ENCODE measurements at regions not wholly inside any gene's neighbourhood (a gene's known extent, or its start where the extent isn't known, plus 50 kb on each side); places are given as distances from the start of the nearest gene placed in this dataset.

- no peaks in the 10 kb centered on the region for H3K36me3 Mint-ChIP-seq (ENCODE audit: low read depth)
- H3K9me3 Mint-ChIP-seq: no peaks in the 10 kb centered on the region
- no peak overlapping the region for H3K4me3 Mint-ChIP-seq (ENCODE audit: low read depth)
- no peaks in the 10 kb centered on the region for H3K4me1 Mint-ChIP-seq (ENCODE audit: low read depth)
- H3K27ac Mint-ChIP-seq: no peak overlapping the region
- no peaks in the 10 kb centered on the region for H3K27me3 Mint-ChIP-seq (ENCODE audit: low read depth)
- DNase-seq (ENCODE audit: low spot score): no peak
- intact Hi-C loops (cut with micrococcal nuclease): no loop called here
Observed at GRCh38 chr1:83017276-83017675, 981.7 kb downstream of the TTLL7 start.

- Mint-ChIP-seq H3K36me3 (ENCODE audit: low read depth) (no peaks in the 10 kb centered on the region), H3K27ac (no peak overlapping the region), H3K27me3 (ENCODE audit: low read depth) (no peaks in the 10 kb centered on the region), H3K9me3 (no peaks in the 10 kb centered on the region), H3K4me1 (ENCODE audit: low read depth) (no peaks in the 10 kb centered on the region), H3K4me3 (ENCODE audit: low read depth) (no peak overlapping the region)
- no peak for DNase-seq (ENCODE audit: low spot score)
- intact Hi-C loops (cut with micrococcal nuclease): no loop called here
Observed at GRCh38 chr1:83016354-83016849, 982.5 kb downstream of the TTLL7 start.

- Mint-ChIP-seq H3K4me1 (ENCODE audit: low read depth) (no peaks in the 10 kb centered on the region), H3K27me3 (ENCODE audit: low read depth) (no peaks in the 10 kb centered on the region), H3K9me3 (no peaks in the 10 kb centered on the region), H3K36me3 (ENCODE audit: low read depth) (no peaks in the 10 kb centered on the region), H3K4me3 (ENCODE audit: low read depth) (no peak overlapping the region), H3K27ac (no peak overlapping the region)
- intact Hi-C loops (cut with micrococcal nuclease): no loop called here
- no peak for DNase-seq (ENCODE audit: low spot score)
Observed at GRCh38 chr1:83015163-83015562, 983.8 kb downstream of the TTLL7 start.

DNA sequence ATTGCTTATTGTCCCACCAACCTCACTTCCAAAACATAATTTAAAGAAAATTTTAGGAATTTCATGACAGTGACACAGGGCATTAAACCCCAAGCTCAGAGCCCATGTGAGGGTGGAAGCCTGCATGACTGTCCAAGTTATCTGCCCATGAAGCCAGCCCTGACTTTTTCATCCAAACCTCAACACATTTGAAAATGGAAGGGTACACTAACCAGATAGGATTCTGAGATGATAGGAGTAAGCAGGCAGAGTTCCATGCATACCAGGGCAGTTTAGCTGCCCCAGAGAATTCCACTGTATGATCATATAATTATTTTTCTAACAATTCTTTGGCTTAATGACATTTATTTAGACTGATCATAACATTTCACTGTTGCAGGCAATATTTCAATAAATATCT lies 986.0 kb downstream of the TTLL7 start:
- H3K9me3 Mint-ChIP-seq: no peaks in the 10 kb centered on the region
- no peaks in the 10 kb centered on the region for H3K4me1 Mint-ChIP-seq (ENCODE audit: low read depth)
- H3K27me3 Mint-ChIP-seq (ENCODE audit: low read depth): no peaks in the 10 kb centered on the region
- no peaks in the 10 kb centered on the region for H3K36me3 Mint-ChIP-seq (ENCODE audit: low read depth)
- no peak overlapping the region for H3K27ac Mint-ChIP-seq
- no peak for DNase-seq (ENCODE audit: low spot score)
- intact Hi-C loops (cut with micrococcal nuclease): no loop called here
- no peak overlapping the region for H3K4me3 Mint-ChIP-seq (ENCODE audit: low read depth)

GRCh38 chr1:83011265-83011664 lies 987.7 kb downstream of the TTLL7 start:
- no peak for DNase-seq (ENCODE audit: low spot score)
- no peak overlapping the region for H3K4me3 Mint-ChIP-seq (ENCODE audit: low read depth)
- intact Hi-C loops (cut with micrococcal nuclease): no loop called here
- no peaks in the 10 kb centered on the region for H3K9me3 Mint-ChIP-seq
- no peak overlapping the region for H3K27ac Mint-ChIP-seq
- H3K36me3 Mint-ChIP-seq (ENCODE audit: low read depth): no peaks in the 10 kb centered on the region
- no peaks in the 10 kb centered on the region for H3K27me3 Mint-ChIP-seq (ENCODE audit: low read depth)
- no peaks in the 10 kb centered on the region for H3K4me1 Mint-ChIP-seq (ENCODE audit: low read depth)

- Mint-ChIP-seq H3K36me3 (ENCODE audit: low read depth) (no peaks in the 10 kb centered on the region), H3K27me3 (ENCODE audit: low read depth) (no peaks in the 10 kb centered on the region), H3K4me3 (ENCODE audit: low read depth) (no peak overlapping the region), H3K4me1 (ENCODE audit: low read depth) (no peaks in the 10 kb centered on the region), H3K27ac (no peak overlapping the region), H3K9me3 (no peaks in the 10 kb centered on the region)
- intact Hi-C loops (cut with micrococcal nuclease): no loop called here
- no peak for DNase-seq (ENCODE audit: low spot score)
Observed at GRCh38 chr1:83006271-83006670, 992.7 kb downstream of the TTLL7 start.

DNA sequence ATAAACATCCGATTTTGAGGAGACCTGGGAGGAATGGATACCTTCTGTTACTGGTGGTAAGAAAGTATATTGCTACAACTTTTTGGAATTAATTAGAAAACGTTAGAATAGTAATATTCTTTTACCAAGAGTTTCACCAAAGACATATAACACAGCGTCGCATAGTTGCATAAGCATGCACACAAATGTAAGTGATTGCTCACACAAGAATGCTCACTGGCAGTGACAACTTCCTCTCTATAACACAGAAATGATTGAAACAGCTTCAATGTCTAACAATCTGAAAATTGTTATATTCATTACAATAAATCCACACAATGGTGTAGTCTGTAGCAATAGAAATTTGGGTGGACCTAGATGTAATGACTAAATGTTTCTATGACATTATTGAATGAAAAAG lies 998.6 kb downstream of the TTLL7 start:
- Mint-ChIP-seq H3K36me3 (ENCODE audit: low read depth) (no peaks in the 10 kb centered on the region), H3K9me3 (no peaks in the 10 kb centered on the region), H3K4me1 (ENCODE audit: low read depth) (no peaks in the 10 kb centered on the region), H3K4me3 (ENCODE audit: low read depth) (no peak overlapping the region), H3K27me3 (ENCODE audit: low read depth) (no peaks in the 10 kb centered on the region), H3K27ac (no peak overlapping the region)
- intact Hi-C loops (cut with micrococcal nuclease): no loop called here
- DNase-seq (ENCODE audit: low spot score): no peak

- H3K4me3 Mint-ChIP-seq (ENCODE audit: low read depth): no peak overlapping the region
Observed at GRCh38 chr1:82995951-82996350, 1003.0 kb downstream of the TTLL7 start.

DNA sequence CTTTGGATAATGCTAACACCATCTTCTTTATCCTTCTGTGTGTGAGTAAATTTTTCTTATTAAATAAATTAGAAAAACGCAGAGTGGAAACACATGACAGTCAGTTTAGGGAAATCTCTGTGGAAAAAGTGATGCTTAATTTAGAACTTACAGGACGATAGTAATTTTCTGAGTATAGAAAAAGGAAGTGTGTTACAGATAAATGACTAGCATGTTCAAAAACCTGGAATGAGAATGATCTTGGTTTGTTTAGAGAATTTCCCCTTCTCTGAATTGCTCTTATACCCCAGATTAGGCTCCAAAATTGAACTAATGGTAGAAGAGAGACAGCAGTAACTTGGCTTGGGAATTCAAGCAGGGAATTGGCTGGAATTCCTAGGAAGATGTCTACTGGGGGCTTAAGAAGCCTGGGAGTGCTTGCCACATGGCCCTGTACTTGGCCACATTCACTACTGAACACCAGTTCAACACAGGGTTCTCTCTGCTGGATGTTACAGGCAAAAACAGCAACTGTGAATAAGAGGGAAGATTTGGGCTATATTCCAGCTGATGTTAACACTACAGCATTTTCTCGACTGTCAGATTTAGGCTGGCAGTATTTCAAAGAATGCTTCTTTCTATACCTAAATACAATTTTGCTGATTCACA lies 1004.2 kb downstream of the TTLL7 start:
- Mint-ChIP-seq H3K4me3 (ENCODE audit: low read depth) (no peak overlapping the region), H3K9me3 (no peaks in the 10 kb centered on the region), H3K36me3 (ENCODE audit: low read depth) (no peaks in the 10 kb centered on the region), H3K27ac (no peak overlapping the region), H3K27me3 (ENCODE audit: low read depth) (no peaks in the 10 kb centered on the region), H3K4me1 (ENCODE audit: low read depth) (no peaks in the 10 kb centered on the region)
- intact Hi-C loops (cut with micrococcal nuclease): no loop called here
- no peak for DNase-seq (ENCODE audit: low spot score)

More at GRCh38 chr1:82995951-82996350, 1003.0 kb downstream of the TTLL7 start:
- DNase-seq (ENCODE audit: low spot score): no peak
- H3K9me3 Mint-ChIP-seq: no peaks in the 10 kb centered on the region
- H3K36me3 Mint-ChIP-seq (ENCODE audit: low read depth): no peaks in the 10 kb centered on the region
- no peaks in the 10 kb centered on the region for H3K4me1 Mint-ChIP-seq (ENCODE audit: low read depth)
- H3K27ac Mint-ChIP-seq: no peak overlapping the region
- intact Hi-C loops (cut with micrococcal nuclease): no loop called here
- H3K27me3 Mint-ChIP-seq (ENCODE audit: low read depth): no peaks in the 10 kb centered on the region

DNA sequence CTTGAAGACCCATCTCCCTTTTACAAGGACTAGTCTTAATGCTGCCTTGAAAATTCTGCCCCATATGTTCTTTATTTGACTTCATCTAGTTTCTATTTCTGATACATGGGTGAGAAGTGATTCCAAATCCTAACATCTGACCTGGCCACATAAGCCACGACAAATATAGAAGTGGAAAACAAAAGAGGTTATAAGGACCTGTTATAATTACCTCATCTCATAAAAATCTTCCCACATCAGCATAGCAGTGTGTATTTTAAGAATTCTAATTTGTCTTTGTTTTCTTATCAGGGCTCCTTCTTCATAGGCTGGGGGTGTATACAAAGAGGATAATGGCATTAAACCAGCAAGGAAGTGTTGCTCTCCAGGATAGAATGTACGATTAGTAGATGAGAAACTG lies 1007.4 kb downstream of the TTLL7 start:
- no peak for DNase-seq (ENCODE audit: low spot score)
- no peaks in the 10 kb centered on the region for H3K4me1 Mint-ChIP-seq (ENCODE audit: low read depth)
- intact Hi-C loops (cut with micrococcal nuclease): no loop called here
- H3K27me3 Mint-ChIP-seq (ENCODE audit: low read depth): no peaks in the 10 kb centered on the region
- no peaks in the 10 kb centered on the region for H3K9me3 Mint-ChIP-seq
- H3K27ac Mint-ChIP-seq: no peak overlapping the region
- H3K36me3 Mint-ChIP-seq (ENCODE audit: low read depth): no peaks in the 10 kb centered on the region
- H3K4me3 Mint-ChIP-seq (ENCODE audit: low read depth): no peak overlapping the region

DNA sequence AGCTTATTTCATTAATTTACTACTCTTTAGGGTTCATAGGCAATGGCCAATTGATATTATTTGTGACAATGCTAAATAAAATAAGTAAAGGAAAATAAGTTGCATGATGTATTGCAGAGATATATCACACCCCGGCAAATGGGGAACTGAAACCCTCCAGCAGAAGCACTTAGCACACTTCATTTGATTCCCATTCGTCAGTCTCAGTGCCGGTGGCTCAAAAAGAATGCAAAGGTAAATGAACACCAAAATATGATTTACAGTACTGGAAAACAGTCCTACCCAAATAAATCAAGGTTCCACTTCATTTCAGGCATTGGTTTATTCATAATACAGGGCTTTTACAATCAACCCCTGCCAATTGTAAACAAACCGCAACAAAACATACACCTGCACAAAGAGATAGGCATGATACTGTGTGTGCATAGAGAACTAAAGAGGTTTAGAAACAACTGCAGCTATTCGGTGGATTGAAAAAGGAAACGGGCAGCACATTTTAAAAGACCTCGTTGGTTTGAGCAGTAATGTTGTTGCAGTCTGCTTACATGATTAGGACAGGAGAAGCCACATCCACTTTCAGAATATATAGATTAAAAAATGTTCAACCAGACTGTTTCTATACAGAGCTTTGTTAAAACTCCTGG lies 1019.2 kb downstream of the TTLL7 start:
- intact Hi-C loops (cut with micrococcal nuclease): no loop called here
- H3K4me3 Mint-ChIP-seq (ENCODE audit: low read depth): peak overlapping the region; percentile 7
- DNase-seq (ENCODE audit: low spot score): no peak
- peaks cover 8% of the 10 kb centered on the region for H3K4me1 Mint-ChIP-seq (ENCODE audit: low read depth)
- H3K36me3 Mint-ChIP-seq (ENCODE audit: low read depth): no peaks in the 10 kb centered on the region
- H3K27ac Mint-ChIP-seq: no peak overlapping the region
- peaks cover 8% of the 10 kb centered on the region for H3K27me3 Mint-ChIP-seq (ENCODE audit: low read depth)
- no peaks in the 10 kb centered on the region for H3K9me3 Mint-ChIP-seq

GRCh38 chr1:82978461-82979324 lies 1020.2 kb downstream of the TTLL7 start:
- intact Hi-C loops (cut with micrococcal nuclease): no loop called here
- Mint-ChIP-seq H3K4me1 (ENCODE audit: low read depth) (peaks cover 8% of the 10 kb centered on the region), H3K36me3 (ENCODE audit: low read depth) (no peaks in the 10 kb centered on the region), H3K27ac (no peak overlapping the region), H3K27me3 (ENCODE audit: low read depth) (peaks cover 8% of the 10 kb centered on the region), H3K9me3 (no peaks in the 10 kb centered on the region), H3K4me3 (ENCODE audit: low read depth) (no peak overlapping the region)
- no peak for DNase-seq (ENCODE audit: low spot score)

Data from activated T-helper 2 cell treated with anti-CD3 and anti-CD28 coated beads, Interferon-gamma antibody, Interleukin-2, Interleukin-4, amounts not matched to agents 10 μg/mL and 5 μg/mL and 100 μg/mL, durations not matched to agents 14 hours and 24 hours and 36 hours (primary cell).